ENCODE measurements at regions not wholly inside any gene's neighbourhood (a gene's known extent, or its start where the extent isn't known, plus 50 kb on each side); places are given as distances from the start of the nearest gene placed in this dataset.

DNA sequence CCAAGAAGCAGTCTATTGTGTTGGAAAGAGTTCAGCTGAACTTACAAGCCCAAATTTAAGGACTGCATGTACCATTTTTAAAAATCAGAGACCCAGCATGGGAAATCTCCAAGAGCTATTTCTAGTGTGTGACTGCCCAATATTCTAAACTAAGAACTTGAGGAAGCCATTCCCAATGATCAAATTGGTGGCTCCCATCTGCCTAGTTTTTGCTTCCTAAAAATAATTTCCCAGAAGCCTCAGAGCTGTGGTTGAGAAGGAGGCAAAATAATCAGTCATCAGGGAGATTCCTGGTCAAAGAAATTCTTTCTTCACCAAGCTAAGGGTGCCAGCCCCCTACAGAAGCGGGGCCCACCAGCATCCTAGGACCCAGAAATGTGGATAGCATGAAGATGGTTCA lies 176.1 kb upstream of the CDH5 start:
- no peak for TF ChIP-seq RAD21 (IDR thresholded peaks at IDR 0.05; ENCODE audit: low read depth)
- TF ChIP-seq, protein P1, sequence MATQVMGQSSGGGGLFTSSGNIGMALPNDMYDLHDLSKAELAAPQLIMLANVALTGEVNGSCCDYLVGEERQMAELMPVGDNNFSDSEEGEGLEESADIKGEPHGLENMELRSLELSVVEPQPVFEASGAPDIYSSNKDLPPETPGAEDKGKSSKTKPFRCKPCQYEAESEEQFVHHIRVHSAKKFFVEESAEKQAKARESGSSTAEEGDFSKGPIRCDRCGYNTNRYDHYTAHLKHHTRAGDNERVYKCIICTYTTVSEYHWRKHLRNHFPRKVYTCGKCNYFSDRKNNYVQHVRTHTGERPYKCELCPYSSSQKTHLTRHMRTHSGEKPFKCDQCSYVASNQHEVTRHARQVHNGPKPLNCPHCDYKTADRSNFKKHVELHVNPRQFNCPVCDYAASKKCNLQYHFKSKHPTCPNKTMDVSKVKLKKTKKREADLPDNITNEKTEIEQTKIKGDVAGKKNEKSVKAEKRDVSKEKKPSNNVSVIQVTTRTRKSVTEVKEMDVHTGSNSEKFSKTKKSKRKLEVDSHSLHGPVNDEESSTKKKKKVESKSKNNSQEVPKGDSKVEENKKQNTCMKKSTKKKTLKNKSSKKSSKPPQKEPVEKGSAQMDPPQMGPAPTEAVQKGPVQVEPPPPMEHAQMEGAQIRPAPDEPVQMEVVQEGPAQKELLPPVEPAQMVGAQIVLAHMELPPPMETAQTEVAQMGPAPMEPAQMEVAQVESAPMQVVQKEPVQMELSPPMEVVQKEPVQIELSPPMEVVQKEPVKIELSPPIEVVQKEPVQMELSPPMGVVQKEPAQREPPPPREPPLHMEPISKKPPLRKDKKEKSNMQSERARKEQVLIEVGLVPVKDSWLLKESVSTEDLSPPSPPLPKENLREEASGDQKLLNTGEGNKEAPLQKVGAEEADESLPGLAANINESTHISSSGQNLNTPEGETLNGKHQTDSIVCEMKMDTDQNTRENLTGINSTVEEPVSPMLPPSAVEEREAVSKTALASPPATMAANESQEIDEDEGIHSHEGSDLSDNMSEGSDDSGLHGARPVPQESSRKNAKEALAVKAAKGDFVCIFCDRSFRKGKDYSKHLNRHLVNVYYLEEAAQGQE (IDR thresholded peaks at IDR 0.05; ENCODE audit: low read depth), result no peak
- TF ChIP-seq TEAD4 (IDR thresholded peaks at IDR 0.05), result no peak
- no peak for TF ChIP-seq TAF1 (IDR thresholded peaks at IDR 0.05; ENCODE audit: low read depth)
- no peak for TF ChIP-seq YY1 (IDR thresholded peaks at IDR 0.05; ENCODE audit: low read depth)
- TF ChIP-seq FOXM1 (IDR thresholded peaks at IDR 0.05; ENCODE audit: borderline replicate concordance, low read depth), result no peak

Data from Ishikawa (cell line).